ENCODE measurements at regions not wholly inside any gene's neighbourhood (a gene's known extent, or its start where the extent isn't known, plus 50 kb on each side); places are given as distances from the start of the nearest gene placed in this dataset.
"Not testable (repeated sequence)": the region's sequence is repeated elsewhere in the genome, so short reads cannot be mapped to it uniquely, and the experiment has no call there.

DNA sequence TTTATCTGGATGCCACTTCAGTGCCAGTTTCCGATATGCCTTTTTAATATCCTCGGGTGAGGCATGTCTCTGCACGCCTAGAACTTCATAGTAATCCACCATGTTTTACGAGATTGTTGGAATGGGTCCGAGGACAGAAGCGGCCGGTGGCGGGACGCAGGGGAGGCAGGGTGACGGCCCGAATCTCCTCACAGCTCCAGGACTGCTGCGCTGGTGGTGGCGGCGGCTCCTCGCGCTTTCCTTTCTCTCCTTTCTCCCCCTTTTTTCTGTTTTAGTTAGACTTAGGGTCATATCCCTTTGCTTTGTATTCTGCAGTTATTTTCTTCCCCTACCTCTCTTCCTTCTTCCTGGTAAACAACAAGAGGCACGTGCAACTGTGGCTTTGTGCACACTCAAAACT is 645.8 kb downstream of the ETS1 start:
- FAIRE-seq; DNase-seq (ENCODE audit: extremely low spot score, insufficient read length, low read depth): not testable (repeated sequence)

DNA sequence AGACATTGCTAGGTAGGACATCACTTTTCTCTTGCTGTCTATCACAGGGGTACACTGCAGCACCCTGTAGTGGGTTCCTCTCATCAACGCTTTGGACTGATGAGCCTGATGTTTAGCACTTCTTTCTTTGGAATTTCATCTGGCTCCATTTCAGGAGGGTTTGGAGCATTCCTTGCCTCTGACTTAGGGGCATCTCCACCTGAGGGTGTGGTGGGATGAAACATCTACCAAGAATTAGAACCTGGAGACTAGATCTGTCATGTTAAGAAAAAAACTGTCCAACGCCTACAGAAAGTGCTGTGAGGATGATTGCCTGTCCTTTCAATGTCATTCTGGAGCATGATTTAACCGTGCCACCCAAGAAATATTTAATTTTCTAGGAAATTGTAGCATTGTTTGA is 648.4 kb downstream of the ETS1 start:
- DNase-seq (ENCODE audit: extremely low spot score, insufficient read length, low read depth), result no peak
- no peak for FAIRE-seq

DNA sequence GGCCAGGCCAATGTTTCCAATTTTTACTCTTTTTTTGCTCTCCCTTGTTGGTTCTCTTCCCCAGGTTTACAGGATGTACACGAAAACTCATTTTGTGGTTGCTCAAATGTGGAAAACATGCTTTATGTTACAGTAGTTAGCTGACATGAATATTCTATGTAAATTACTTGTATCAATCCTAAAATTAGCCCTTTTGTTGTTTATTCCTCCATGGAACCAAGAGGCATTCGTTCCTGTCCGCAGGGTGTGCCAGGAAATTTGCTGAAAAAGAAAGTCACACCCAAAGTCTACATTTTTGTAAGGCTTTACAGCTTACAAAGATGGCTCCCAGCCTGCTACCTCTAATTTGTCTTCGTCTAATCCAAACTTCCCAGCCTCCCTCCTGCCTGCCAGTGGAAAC is 652.3 kb downstream of the ETS1 start:
- DNase-seq (ENCODE audit: extremely low spot score, insufficient read length, low read depth) (no peak), FAIRE-seq (no peak)

DNA sequence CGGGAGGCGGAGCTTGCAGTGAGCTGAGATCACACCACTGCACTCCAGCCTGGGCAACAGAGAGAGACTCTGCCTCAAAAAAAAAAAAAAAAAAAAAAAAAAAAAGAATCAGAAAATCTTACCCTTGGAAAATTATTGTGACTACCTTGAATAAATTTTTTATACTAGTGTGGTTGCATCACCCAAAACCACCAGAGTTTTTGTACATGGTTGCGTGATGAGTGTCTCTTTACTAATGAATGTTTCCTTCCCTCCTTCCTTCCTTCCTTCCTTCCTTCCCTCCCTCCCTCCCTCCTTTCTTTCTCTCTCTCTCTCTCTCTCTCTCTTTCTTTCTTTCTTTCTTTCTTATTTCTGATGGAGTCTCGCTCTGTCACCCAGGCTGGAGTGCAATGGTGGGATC is 653.4 kb downstream of the ETS1 start:
- not testable (repeated sequence) for FAIRE-seq

DNA sequence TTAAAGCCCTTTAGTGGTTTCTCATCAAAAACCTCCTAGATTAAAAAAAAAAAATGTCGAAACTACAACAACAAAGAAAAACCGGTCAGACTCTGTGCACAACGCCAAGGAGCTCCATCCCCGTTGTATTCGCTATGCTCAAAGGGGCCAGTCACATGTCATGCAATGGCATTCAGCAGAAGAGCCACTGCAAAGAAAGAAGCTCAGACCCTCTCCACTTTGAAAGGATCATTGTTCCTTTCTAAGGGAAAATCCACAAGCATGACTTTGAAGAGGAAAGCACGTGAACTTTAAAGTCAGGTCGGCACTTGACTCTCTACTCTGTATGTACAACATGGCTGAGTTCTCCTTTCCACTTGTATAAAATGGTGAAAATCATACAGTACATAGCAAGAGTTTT is 655.6 kb downstream of the ETS1 start:
- DNase-seq (ENCODE audit: extremely low spot score, insufficient read length, low read depth) (no peak), FAIRE-seq (no peak)

More for the DNA sequence above, 653.4 kb downstream of the ETS1 start:
- DNase-seq (ENCODE audit: extremely low spot score, insufficient read length, low read depth), result not testable (repeated sequence)

DNA sequence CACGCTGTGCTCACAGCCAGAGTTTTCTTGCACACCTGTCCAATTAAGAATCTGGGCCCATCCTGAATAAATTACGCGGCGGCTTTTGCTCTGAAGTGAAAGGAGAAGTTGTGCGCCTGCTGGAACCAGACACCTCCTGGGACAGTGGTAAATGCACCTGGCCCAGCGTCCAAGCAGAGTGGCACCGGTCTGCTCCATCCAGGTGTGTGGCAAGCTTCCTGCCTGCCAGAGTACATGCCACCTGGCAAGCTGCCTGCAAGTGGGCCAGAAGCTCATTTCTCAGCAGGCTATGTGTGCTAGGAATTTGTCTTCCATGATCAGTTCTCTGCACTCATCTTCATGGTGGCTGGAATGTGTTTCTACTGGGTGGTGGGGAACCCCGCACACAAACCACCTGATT is 660.6 kb downstream of the ETS1 start:
- FAIRE-seq (no peak), DNase-seq (ENCODE audit: extremely low spot score, insufficient read length, low read depth) (no peak)

DNA sequence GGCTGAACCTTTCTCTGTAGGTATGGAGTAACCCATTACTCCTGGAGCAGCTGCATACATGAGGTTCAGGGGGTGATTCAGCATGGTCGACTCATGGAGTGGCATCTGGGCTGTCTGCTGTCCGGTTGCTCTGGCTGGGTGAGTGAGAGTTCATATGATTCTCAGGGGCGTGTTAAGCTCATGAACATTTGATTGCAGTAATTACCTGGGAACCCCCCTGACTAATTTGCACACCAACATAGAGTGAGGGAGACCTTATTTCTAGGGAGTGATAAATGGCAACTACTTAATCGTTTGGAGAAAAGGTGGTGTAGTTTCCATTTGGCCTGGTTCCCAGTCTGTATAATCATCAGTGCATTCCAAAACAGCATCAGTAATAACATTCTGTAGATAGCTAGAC is 661.9 kb downstream of the ETS1 start:
- FAIRE-seq (no peak), DNase-seq (ENCODE audit: extremely low spot score, insufficient read length, low read depth) (no peak)

DNA sequence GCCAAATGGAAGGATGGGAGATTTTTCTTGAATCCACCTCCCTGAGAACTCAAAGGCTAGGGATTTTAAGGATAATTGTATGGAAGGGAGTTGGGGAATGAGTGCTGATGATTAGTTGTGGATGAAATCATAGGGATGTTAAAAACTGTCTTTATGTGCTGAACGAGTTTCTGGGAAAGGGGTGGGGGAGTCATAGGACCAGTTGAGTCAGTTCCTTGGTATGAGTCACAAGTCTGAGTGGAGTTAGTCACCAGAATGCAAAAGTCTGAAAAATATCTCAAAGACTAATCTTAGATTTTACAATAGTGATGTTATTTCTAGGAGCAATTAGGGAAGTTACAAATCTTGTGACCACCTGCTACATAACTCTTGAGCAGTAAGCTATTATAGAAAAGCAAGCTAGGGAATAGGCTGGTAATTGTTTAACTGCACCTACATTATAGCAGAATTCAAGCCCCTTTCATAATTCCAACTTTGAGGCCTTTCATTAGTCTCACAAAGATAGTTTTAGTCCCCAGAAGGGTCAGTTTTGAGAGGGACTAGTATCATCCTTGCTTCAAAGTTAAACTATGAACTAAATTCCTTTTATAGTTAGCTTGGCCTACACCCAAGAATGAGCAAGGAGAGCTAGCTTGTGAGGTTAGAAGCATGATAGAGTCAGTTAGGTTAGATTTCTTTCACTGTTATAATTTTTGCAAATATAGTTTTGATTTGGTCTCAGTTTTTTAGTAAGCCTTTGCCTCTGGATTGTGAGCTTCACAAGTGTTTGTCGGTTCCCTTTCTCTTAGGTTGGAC is 668.0 kb downstream of the ETS1 start:
- FAIRE-seq (no peak), DNase-seq (ENCODE audit: extremely low spot score, insufficient read length, low read depth) (no peak)

DNA sequence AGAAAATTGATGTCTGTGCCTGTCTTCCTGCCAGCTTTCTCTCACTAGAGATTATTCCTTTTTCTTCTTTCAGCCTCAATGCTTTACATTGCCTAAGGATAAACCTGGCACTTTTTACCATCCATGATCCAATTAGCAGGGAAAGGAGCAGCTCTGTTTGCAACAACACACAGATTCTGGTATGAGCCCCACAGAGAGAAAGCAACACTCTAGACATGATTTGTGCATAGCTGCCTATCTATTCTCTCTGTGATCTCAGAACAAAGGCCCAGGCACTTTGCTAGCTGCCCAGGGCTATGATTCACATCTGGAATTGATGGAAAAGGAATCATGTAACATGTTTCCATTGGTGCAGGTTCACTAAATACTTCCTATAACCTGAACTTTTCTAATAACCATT is 685.0 kb downstream of the ETS1 start:
- no peak for FAIRE-seq
- DNase-seq (ENCODE audit: extremely low spot score, insufficient read length, low read depth), result no peak

DNA sequence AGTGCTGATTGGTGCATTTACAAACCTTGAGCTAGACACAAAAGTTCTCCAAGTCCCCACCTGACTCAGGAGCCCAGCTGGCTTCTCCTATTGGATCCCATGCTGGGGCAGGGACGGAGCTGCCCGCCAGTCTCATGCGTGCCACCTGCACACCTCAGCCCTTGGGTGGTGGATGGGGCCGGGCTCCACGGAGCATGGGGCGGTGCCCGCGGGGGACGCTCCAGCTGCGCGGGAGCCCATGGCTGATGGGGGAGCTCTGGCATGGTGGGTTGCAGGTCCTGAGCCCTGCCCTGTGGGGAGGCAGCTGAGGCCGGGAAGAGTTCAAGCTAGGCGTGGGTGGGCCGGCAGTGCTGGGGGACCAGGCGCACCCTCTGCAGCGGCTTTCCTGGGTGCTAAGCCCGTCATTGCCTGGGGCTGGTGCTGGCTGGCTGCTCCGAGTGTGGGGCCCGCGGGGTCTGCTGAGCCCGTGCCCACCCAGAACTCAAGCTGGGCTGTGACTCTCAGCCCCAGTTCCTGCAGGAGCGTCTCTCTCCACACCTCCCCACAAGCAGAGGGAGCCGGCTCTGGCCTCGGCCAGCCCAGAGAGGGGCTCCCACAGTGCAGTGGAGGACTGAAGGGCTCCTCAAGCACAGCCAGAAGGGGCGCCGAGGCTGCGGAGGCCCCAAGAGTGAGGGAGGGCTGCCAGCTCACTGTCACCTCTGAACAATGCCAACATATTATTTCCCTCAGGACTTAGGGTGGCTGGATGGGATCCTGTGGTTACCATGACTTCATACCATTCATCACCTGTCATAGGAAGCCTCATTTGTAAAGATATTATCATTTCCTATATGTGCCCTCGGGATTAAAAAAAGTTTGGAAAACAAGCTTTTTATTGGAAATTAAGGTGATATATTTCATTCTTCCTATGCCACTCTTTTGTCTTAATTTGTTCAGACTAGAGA is 688.7 kb downstream of the ETS1 start:
- DNase-seq (ENCODE audit: extremely low spot score, insufficient read length, low read depth) (no peak), FAIRE-seq (no peak)

DNA sequence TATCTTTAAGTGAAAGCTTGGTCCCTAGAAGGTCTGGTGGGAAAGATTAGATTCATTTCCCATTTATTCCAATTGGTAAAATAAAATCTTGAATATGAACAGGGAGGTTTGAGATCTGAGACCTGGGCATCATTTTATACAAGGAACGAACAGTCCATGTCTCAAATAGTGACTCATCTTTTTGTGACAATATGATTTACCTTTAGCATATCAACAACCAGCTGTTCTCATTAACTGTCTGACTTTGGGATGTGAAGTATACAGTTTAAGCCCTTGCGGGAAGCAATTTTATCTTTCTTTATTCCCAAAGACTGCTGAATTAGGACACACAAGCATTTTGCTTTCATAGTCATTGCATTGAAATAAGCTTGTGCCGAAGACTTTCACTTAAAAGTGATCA is 691.6 kb downstream of the ETS1 start:
- no peak for DNase-seq (ENCODE audit: extremely low spot score, insufficient read length, low read depth)
- no peak for FAIRE-seq

DNA sequence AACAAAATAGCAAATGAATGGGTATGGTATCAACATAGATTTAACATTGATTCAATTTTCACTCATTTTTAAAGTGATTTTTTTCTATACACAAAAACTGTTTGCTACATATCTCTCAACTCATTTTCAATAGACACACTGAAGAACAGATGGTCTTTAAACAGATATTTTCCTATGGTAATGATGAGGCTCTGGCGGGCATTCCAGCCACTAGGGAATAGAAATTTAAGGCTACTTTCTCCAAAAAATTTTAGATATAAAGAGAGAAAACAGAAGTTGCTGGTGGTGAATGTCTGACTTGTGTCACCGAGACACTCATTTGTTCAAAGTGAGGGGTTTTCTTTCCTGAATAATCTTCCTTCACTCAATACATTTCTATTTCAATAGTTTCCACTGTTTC is 693.0 kb downstream of the ETS1 start:
- DNase-seq (ENCODE audit: extremely low spot score, insufficient read length, low read depth) (no peak), FAIRE-seq (no peak)

DNA sequence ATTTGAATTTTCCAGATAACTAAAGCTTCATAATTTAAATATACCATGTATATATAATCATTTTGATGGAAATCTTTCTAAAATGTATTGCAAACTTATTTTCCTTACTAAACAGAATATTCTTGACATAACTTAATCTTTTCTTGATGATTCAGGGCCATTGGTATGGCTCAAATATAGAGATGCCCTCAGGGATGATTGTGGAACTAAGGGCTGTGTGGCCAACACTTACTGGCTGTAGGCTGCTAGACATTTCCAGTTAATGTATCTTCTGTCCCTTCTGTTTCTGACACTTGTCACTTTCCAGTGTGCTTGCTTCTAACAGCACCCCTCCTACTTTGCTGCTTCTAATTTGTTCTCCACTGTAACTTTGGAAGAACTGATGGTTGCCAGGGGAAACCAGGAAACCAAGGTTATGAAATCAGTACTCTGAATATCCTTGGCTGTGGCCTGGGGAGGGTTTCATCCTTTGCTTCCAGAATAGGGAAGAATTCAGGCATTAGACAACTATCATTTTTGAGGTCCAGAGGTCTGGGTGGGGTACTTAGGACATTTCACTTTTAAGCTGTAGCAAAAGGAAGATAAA is 697.2 kb downstream of the ETS1 start:
- DNase-seq (ENCODE audit: extremely low spot score, insufficient read length, low read depth) (no peak), FAIRE-seq (no peak)

DNA sequence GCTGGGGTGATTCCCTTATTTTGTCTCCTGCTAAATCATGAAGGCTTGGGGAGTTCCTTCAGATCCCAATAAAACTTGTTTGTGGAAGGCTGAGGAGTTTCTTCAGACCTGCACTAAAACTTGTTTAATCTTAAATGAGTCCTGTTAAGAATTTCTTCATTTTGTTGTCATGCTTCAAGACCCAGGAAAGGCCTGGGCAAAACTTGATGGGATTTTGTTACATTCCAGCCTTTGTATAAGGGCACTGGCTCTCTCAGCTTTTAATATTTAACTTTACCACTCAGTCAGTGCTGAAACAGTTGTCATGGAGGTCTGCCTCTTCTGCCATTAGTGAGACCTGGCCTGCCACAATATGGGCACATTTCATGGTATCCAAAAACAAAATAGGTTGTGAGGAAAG is 699.0 kb downstream of the ETS1 start:
- FAIRE-seq (no peak), DNase-seq (ENCODE audit: extremely low spot score, insufficient read length, low read depth) (no peak)

DNA sequence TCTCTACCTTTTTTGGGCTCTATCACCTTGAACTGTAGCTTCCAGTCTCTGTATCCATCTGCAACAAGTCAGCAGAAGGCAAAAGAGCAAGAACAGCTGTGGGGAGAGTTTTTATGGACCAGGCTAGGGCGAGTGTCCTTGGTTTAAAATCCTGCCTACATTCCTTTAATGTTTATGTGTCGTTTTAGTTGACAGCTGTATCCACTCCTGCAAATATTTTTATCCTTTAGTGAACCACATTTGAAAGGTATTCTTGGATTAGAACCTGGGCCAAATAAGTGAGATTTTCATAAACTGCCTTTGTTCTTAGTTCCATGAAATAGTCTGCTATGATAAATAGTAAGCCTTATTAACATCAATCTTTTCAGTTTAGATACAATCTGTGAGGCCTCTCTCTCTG is 712.2 kb downstream of the ETS1 start:
- FAIRE-seq (no peak), DNase-seq (ENCODE audit: extremely low spot score, insufficient read length, low read depth) (no peak)

DNA sequence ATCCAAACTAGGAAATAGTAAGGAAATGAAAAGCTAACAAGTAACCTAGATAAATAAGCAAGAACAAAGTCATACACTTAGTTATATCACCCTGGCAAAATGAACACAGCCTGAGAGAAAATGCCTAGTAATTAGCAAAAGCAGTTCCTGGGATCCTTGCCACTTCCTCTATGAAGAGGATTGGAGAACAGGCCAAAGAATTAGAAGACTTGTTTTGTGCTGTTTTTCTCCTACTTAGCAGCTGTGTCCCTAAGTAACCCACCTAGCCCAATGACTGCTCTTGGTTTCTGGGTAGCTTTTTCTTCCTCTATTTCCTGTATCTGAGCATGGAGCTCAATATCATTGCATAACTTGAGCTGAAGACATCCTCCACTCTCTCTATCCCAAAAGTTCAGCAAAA is 713.9 kb downstream of the ETS1 start:
- no peak for FAIRE-seq
- DNase-seq (ENCODE audit: extremely low spot score, insufficient read length, low read depth), result no peak

DNA sequence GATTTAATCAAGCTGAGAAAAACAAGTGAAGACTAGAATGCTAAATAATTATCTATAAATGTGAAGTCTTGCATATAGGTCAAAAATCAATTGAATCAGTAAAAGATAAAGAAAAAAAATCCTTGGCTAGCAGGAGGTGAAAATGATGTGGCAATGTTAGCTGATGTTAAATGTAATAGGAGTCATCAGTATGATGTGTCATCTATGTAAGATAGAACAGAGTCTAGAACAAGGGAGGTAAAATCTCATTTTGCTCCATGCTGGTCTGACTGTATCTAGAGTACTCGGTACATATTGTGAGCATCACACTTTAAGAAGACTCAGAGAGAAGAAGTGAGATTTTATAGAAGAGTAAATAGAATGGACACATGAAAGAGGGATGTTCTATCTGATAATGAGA is 721.2 kb downstream of the ETS1 start:
- DNase-seq (ENCODE audit: extremely low spot score, insufficient read length, low read depth) (no peak), FAIRE-seq (no peak)

DNA sequence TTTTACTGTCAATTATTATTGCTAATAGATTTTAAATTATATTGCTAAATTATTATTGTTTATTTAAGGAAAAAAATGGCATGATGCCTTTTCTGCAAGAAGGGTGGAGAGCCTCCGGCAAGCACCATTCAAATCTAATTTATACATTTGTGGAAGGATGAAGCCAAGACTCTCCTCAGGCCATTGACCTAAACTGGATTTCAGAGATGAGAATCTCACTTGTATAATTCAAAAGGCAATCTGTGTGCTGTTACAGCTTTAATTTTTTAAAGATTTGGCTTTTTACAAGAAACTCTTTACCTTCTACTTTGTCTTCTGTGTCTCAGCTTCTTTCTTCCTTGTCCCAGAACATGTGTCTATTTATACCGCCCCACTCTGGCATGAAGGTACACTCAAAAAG is 722.5 kb downstream of the ETS1 start:
- DNase-seq (ENCODE audit: extremely low spot score, insufficient read length, low read depth) (no peak), FAIRE-seq (no peak)

DNA sequence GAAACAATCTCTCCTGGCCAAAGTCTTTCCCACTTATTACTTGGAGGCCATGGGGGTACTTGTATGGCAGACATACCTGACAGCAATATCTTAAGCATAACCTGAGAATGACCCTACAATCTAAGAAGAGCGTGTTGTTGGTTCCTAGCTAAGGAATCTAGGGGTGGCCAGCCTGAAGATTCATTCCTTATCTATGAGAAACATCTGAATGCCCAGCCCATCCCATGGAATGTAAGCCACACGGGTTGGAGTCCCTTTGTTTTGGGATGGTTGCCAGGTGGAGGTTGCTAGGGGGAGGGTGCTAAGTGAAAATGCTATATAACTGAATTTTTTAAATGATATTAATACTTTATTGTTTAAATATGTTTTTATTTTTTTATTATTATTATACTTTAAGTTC is 725.0 kb downstream of the ETS1 start:
- DNase-seq (ENCODE audit: extremely low spot score, insufficient read length, low read depth), result no peak
- FAIRE-seq, result no peak

DNA sequence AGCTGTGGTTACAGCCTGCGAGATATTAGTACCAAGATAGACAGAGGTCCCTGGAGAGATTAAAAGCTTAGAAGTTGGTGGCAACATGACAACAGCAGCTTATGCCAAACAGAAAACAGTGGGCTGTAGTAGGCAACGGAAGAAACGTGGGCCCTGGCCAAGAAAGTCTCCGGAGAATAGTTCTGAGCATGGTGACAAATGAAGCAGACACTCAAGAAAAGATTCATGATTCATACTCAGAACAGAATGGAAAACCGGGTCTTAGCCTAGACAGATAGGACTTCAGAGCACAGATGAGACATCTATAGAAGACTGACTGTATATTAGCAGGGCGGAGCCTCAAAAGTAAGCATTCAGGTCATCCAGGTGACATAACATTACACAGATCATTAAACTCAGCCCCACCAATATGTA is 727.4 kb downstream of the ETS1 start:
- FAIRE-seq (no peak), DNase-seq (ENCODE audit: extremely low spot score, insufficient read length, low read depth) (no peak)

DNA sequence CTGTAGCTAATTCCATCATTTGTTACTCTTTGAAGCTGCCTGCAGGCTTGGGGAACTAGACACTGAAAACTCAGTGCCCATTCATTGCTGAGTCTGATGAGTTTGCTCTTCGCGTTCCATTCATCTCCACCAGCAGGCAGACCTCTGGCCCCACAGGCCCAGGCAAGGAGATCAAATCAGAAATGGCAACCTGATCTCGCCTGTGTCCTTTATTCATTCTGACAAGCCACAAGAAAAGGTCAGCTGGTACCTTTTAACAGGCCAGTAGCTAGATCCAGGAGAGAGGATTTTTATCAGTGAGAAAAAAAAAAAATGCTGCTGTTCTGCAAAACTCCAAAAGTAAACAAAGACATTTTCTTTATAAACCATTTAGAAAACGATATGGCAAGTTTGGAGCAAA is 742.5 kb downstream of the ETS1 start:
- no peak for FAIRE-seq
- no peak for DNase-seq (ENCODE audit: extremely low spot score, insufficient read length, low read depth)

Measured in GM18507 (cell line).